HEK293 (cell line): ENCODE measurements at regions not wholly inside any gene's neighbourhood (a gene's known extent, or its start where the extent isn't known, plus 50 kb on each side); places are given as distances from the start of the nearest gene placed in this dataset.

Experiments
- SP3 ChIP-seq: fragments of 450-650 bp; formaldehyde crosslinking; IDR thresholded peaks from 2 replicates; pipeline ENCODE4 v1.5.1; 2016; ENCODE audit warnings: missing biosample characterization, missing genetic modification characterization
- ZNF202 ChIP-seq: fragments of 450-650 bp; formaldehyde crosslinking; IDR thresholded peaks from 2 replicates; pipeline ENCODE4 v1.5.1; 2016; ENCODE audit warnings: missing biosample characterization, missing genetic modification characterization, borderline replicate concordance
- ZNF311 ChIP-seq: fragments of 450-650 bp; formaldehyde crosslinking; IDR thresholded peaks from 2 replicates; pipeline ENCODE4 v1.5.1; 2017; ENCODE audit warnings: missing biosample characterization, missing genetic modification characterization, borderline replicate concordance
- ZNF37A ChIP-seq: fragments of 450-650 bp; IDR thresholded peaks from 2 replicates; pipeline ENCODE4 v1.5.1; 2018; ENCODE audit warnings: missing biosample characterization, missing genetic modification characterization
- ZNF394 ChIP-seq: fragments of 450-650 bp; formaldehyde crosslinking; IDR thresholded peaks from 2 replicates; pipeline ENCODE4 v1.5.1; 2016; ENCODE audit warnings: missing biosample characterization, missing genetic modification characterization, mild to moderate bottlenecking, moderate library complexity, borderline replicate concordance
- ZNF501 ChIP-seq: fragments of 450-650 bp; formaldehyde crosslinking; IDR thresholded peaks from 2 replicates; pipeline ENCODE4 v1.5.1; 2016; ENCODE audit warnings: missing biosample characterization, missing genetic modification characterization
- ZNF555 ChIP-seq: fragments of 450-650 bp; formaldehyde crosslinking; conservative IDR thresholded peaks from 2 replicates; pipeline ENCODE4 v1.5.1; 2017; ENCODE audit warnings: missing biosample characterization, mild to moderate bottlenecking, missing genetic modification characterization, inconsistent platforms
- TF ChIP-seq, protein P1 (sequence below): IDR thresholded peaks from 2 replicates; pipeline ENCODE4 v1.6.1; 2011; ENCODE audit warnings: mild to moderate bottlenecking, low read depth, low read length, borderline replicate concordance
- TF ChIP-seq, protein P2 (sequence below): fragments of 450-650 bp; formaldehyde crosslinking; IDR thresholded peaks from 2 replicates; pipeline ENCODE4 v1.5.1; 2016; ENCODE audit warnings: missing biosample characterization, missing genetic modification characterization
- TF ChIP-seq, protein P3 (sequence below): fragments of 450-650 bp; formaldehyde crosslinking; IDR thresholded peaks from 2 replicates; pipeline ENCODE4 v1.5.1; 2016; ENCODE audit warnings: missing biosample characterization, missing genetic modification characterization
- TF ChIP-seq, protein P4 (sequence below): fragments of 450-650 bp; formaldehyde crosslinking; IDR thresholded peaks from 2 replicates; pipeline ENCODE4 v1.5.1; 2016; ENCODE audit warnings: missing biosample characterization, missing genetic modification characterization
- TF ChIP-seq, protein P5 (sequence below): fragments of 450-650 bp; formaldehyde crosslinking; IDR thresholded peaks from 2 replicates; pipeline ENCODE4 v1.5.1; 2017; ENCODE audit warnings: missing biosample characterization, mild to moderate bottlenecking, missing genetic modification characterization, moderate library complexity

DNA sequence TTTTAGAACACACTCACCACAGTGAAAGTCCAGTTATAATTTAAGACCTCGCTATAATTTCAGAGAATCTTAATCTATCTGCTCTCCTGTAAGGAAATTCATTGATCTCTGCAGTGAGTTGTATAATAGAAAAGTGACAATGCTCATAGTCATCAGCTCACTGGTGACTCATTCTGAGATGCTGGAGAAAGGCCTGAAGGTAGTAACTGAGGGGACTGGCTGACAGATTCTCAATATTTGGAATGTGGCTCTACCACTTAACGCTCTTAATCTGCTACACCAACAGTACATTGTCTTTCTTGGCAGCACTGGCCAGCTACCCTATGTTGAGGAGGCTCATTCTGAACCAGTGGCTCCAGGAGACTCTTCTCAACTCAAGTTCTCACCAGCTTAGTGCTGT is 246.1 kb downstream of the RPRM start:
- TF ChIP-seq ZNF555: no peak
- TF ChIP-seq ZNF394 (tag by site-specific recombination): no peak
- TF ChIP-seq ZNF311 (tag by site-specific recombination): no peak
- TF ChIP-seq, protein P1, sequence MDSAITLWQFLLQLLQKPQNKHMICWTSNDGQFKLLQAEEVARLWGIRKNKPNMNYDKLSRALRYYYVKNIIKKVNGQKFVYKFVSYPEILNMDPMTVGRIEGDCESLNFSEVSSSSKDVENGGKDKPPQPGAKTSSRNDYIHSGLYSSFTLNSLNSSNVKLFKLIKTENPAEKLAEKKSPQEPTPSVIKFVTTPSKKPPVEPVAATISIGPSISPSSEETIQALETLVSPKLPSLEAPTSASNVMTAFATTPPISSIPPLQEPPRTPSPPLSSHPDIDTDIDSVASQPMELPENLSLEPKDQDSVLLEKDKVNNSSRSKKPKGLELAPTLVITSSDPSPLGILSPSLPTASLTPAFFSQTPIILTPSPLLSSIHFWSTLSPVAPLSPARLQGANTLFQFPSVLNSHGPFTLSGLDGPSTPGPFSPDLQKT: no peak
- TF ChIP-seq ZNF501 (tag by site-specific recombination): no peak
- TF ChIP-seq, protein P2, sequence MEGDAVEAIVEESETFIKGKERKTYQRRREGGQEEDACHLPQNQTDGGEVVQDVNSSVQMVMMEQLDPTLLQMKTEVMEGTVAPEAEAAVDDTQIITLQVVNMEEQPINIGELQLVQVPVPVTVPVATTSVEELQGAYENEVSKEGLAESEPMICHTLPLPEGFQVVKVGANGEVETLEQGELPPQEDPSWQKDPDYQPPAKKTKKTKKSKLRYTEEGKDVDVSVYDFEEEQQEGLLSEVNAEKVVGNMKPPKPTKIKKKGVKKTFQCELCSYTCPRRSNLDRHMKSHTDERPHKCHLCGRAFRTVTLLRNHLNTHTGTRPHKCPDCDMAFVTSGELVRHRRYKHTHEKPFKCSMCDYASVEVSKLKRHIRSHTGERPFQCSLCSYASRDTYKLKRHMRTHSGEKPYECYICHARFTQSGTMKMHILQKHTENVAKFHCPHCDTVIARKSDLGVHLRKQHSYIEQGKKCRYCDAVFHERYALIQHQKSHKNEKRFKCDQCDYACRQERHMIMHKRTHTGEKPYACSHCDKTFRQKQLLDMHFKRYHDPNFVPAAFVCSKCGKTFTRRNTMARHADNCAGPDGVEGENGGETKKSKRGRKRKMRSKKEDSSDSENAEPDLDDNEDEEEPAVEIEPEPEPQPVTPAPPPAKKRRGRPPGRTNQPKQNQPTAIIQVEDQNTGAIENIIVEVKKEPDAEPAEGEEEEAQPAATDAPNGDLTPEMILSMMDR (tag by site-specific recombination): no peak
- TF ChIP-seq ZNF37A (tag by site-specific recombination): no peak
- TF ChIP-seq, protein P3, sequence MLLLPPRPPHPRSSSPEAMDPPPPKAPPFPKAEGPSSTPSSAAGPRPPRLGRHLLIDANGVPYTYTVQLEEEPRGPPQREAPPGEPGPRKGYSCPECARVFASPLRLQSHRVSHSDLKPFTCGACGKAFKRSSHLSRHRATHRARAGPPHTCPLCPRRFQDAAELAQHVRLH (tag by site-specific recombination): no peak
- TF ChIP-seq, protein P4, sequence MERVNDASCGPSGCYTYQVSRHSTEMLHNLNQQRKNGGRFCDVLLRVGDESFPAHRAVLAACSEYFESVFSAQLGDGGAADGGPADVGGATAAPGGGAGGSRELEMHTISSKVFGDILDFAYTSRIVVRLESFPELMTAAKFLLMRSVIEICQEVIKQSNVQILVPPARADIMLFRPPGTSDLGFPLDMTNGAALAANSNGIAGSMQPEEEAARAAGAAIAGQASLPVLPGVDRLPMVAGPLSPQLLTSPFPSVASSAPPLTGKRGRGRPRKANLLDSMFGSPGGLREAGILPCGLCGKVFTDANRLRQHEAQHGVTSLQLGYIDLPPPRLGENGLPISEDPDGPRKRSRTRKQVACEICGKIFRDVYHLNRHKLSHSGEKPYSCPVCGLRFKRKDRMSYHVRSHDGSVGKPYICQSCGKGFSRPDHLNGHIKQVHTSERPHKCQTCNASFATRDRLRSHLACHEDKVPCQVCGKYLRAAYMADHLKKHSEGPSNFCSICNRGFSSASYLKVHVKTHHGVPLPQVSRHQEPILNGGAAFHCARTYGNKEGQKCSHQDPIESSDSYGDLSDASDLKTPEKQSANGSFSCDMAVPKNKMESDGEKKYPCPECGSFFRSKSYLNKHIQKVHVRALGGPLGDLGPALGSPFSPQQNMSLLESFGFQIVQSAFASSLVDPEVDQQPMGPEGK (tag by site-specific recombination): no peak
- no peak for TF ChIP-seq SP3 (tag by site-specific recombination)
- no peak for TF ChIP-seq ZNF202 (tag by site-specific recombination)
- TF ChIP-seq, protein P5, sequence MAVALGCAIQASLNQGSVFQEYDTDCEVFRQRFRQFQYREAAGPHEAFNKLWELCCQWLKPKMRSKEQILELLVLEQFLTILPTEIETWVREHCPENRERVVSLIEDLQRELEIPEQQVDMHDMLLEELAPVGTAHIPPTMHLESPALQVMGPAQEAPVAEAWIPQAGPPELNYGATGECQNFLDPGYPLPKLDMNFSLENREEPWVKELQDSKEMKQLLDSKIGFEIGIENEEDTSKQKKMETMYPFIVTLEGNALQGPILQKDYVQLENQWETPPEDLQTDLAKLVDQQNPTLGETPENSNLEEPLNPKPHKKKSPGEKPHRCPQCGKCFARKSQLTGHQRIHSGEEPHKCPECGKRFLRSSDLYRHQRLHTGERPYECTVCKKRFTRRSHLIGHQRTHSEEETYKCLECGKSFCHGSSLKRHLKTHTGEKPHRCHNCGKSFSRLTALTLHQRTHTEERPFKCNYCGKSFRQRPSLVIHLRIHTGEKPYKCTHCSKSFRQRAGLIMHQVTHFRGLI (tag by site-specific recombination): no peak
